ENCODE measurements at regions not wholly inside any gene's neighbourhood (a gene's known extent, or its start where the extent isn't known, plus 50 kb on each side); places are given as distances from the start of the nearest gene placed in this dataset.
"Not testable (repeated sequence)": the region's sequence is repeated elsewhere in the genome, so short reads cannot be mapped to it uniquely, and the experiment has no call there.

DNA sequence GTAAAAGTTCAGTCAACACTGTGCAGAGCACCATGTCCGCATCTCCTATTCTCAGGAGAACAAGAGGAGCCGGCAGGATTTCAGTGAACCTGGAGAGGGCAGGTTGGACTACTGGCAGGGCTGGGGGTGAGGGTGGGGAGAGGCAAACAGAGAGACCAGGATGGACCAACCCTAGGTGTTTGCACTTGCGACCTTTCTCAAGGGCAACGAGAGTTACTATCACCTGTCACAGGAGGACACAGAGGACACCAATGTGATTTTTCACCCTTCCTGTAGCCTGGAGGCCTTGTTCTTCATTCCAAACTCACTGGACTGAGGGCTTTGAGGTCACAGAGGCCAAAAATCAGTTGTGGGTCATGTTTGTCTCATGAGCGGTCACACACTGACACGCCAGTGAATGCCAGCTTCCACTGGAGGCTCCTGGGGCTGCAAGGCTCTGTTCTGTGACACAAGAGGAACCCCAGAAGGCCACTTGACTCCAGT, 89.5 kb downstream of the CPN2 start:
- intact Hi-C loops (cut with DNase I; ENCODE audit: low total_unique reads) = no loop called here

DNA sequence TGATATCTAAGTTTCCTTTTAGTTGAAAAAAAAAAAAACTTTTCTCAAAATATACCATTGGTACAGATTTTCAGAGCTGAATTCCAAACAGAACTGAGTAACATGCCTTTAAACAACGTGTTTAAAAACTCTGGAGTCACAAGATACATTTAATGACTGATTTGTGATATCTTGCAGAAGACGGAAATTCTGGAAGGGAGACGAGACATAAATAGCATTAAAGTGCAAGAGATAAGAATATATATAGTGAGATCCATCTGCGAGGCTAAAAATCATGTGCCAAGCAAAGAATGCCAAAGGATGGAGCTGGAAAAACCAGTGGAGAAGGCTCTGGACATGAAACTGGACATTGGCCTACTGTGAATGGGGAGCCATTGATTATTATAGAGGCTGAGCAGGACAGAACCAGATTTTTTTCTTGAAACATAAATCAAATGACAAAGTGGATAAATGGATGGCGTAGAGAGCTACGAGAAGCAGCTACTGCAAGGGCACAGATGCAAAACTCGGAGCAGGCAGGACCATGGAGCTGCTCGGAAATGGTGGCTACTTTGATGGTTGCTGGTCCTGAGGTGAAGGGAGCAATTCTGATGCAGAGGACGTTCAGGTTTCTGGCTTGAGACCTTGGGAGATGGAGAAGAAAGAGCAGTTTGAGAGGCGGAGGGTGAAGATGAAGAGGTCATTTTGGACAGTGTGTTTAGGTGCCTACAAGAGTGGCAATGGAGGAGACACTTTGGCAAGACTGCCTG, 88.8 kb downstream of the CPN2 start:
- Histone ChIP-seq H3K36me3 (no peaks in the 10 kb centered on the region), H3K27me3 (no peaks in the 10 kb centered on the region), H3K27ac (no peak overlapping the region), H3K9me3 (no peaks in the 10 kb centered on the region), H3K4me3 (no peak overlapping the region), H3K4me1 (no peaks in the 10 kb centered on the region)
- intact Hi-C loops (cut with DNase I; ENCODE audit: low total_unique reads) = no loop called here
- DNase-seq = no peak
- TF ChIP-seq, protein P1, sequence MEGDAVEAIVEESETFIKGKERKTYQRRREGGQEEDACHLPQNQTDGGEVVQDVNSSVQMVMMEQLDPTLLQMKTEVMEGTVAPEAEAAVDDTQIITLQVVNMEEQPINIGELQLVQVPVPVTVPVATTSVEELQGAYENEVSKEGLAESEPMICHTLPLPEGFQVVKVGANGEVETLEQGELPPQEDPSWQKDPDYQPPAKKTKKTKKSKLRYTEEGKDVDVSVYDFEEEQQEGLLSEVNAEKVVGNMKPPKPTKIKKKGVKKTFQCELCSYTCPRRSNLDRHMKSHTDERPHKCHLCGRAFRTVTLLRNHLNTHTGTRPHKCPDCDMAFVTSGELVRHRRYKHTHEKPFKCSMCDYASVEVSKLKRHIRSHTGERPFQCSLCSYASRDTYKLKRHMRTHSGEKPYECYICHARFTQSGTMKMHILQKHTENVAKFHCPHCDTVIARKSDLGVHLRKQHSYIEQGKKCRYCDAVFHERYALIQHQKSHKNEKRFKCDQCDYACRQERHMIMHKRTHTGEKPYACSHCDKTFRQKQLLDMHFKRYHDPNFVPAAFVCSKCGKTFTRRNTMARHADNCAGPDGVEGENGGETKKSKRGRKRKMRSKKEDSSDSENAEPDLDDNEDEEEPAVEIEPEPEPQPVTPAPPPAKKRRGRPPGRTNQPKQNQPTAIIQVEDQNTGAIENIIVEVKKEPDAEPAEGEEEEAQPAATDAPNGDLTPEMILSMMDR (IDR thresholded peaks at IDR 0.05) = no peak
- no peak for TF ChIP-seq POLR2A (IDR thresholded peaks at IDR 0.05)

More for the DNA sequence above, 89.5 kb downstream of the CPN2 start:
- Histone ChIP-seq H3K4me3 (no peak overlapping the region), H3K27me3 (no peaks in the 10 kb centered on the region), H3K27ac (no peak overlapping the region), H3K9me3 (no peaks in the 10 kb centered on the region), H3K36me3 (no peaks in the 10 kb centered on the region), H3K4me1 (no peaks in the 10 kb centered on the region)
- no peak for DNase-seq
- TF ChIP-seq, protein P1 (IDR thresholded peaks at IDR 0.05) = no peak
- TF ChIP-seq POLR2A (IDR thresholded peaks at IDR 0.05) = no peak

DNA sequence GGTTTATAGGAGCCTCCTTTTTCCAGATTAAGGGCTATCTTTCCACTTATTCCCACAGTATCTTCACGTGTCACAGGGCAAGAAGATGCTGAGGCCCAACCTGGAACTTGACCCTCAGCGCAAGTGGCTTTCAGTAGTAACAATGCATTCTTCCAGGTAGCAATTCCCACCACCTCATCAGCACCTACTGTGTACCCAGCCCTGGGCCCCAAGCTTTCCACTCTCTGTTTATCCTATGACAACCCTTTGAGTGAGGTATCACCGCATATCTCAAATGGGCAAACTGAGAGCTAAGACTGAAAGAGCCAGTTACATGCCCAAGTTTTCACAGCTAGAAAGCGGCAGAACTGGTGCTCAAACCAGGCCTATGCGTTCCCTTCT, 88.2 kb downstream of the CPN2 start:
- Histone ChIP-seq H3K4me1 (no peaks in the 10 kb centered on the region), H3K27ac (no peak overlapping the region), H3K36me3 (no peaks in the 10 kb centered on the region), H3K4me3 (no peak overlapping the region), H3K27me3 (no peaks in the 10 kb centered on the region), H3K9me3 (no peaks in the 10 kb centered on the region)
- no peak for TF ChIP-seq POLR2A (IDR thresholded peaks at IDR 0.05)
- TF ChIP-seq, protein P1 (IDR thresholded peaks at IDR 0.05) = no peak
- intact Hi-C loops (cut with DNase I; ENCODE audit: low total_unique reads) = no loop called here
- DNase-seq = no peak

DNA sequence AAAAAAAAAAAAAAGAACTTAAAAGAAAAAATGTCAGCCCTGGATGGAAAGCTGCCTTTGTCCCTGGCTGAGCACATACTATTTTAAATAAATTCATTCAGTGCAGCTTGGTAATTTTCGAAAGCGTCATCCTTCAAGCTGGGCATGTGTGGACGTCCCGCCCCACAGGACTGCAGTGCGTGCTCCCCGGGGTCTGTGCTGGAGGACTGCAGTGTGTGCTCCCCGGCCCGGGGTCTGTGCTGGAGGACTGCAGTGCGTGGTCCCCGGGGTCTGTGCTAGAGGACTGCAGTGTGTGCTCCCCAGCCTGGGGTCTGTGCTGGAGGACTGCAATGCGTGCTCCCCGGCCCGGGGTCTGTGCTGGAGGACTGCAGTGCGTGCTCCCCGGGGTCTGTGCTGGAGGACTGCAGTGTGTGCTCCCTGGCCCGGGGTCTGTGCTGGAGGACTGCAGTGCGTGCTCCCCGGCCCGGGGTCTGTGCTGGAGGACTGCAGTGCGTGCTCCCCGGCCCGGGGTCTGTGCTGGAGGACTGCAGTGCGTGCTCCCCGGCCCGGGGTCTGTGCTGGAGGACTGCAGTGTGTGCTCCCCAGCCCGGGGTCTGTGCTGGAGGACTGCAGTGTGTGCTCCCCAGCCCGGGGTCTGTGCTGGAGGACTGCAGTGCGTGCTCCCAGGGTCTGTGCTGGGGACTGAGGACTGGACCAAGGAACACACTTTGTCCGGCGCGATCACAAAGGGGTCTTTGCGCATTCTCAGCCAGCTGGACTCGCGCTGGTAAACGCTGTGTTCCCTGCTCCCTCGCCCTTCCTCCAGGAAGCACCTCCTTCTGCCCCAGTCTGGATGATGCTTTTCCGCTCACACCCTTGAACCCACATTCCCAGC, 86.3 kb downstream of the CPN2 start:
- DNase-seq; H3K4me3 ChIP-seq; intact Hi-C loops (cut with DNase I; ENCODE audit: low total_unique reads); H3K4me1 ChIP-seq; H3K36me3 ChIP-seq; H3K9me3 ChIP-seq; H3K27me3 ChIP-seq: not testable (repeated sequence)
- peak overlapping the region in 1 of 2 donors; percentile 66 for H3K27ac ChIP-seq

DNA sequence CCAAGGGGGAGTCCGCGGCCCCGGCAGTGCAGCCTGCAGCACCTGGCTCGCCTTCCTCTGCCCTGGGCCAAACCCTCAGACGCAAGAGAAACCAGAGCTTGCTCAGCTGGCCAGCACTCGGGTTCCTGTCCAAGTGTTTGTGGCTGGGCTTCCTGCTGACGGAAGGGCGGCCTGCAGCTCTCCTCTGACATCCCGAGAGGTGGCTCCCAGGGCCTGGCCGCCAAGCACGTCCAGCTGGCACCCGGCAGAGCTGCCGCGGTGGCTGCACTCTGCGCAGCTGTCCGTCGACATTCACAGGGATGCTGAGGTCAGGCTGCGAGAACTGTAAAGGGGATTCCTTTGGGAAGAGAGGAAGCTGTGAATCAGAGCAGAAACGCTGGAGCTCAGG, 85.6 kb downstream of the CPN2 start:
- Histone ChIP-seq H3K4me3 (no peak overlapping the region), H3K27me3 (no peaks in the 10 kb centered on the region), H3K36me3 (no peaks in the 10 kb centered on the region), H3K9me3 (no peaks in the 10 kb centered on the region), H3K27ac (peak overlapping the region in 1 of 2 donors; percentile 66), H3K4me1 (peaks cover 0 to 11% of the 10 kb centered on the region in 2 donors)
- intact Hi-C loops (cut with DNase I; ENCODE audit: low total_unique reads) = no loop called here
- TF ChIP-seq, protein P1 (IDR thresholded peaks at IDR 0.05) = no peak
- no peak for TF ChIP-seq POLR2A (IDR thresholded peaks at IDR 0.05)
- peak; percentile 84 to 89 for DNase-seq
